ENCODE measurements at regions not wholly inside any gene's neighbourhood (a gene's known extent, or its start where the extent isn't known, plus 50 kb on each side); places are given as distances from the start of the nearest gene placed in this dataset.

DNA sequence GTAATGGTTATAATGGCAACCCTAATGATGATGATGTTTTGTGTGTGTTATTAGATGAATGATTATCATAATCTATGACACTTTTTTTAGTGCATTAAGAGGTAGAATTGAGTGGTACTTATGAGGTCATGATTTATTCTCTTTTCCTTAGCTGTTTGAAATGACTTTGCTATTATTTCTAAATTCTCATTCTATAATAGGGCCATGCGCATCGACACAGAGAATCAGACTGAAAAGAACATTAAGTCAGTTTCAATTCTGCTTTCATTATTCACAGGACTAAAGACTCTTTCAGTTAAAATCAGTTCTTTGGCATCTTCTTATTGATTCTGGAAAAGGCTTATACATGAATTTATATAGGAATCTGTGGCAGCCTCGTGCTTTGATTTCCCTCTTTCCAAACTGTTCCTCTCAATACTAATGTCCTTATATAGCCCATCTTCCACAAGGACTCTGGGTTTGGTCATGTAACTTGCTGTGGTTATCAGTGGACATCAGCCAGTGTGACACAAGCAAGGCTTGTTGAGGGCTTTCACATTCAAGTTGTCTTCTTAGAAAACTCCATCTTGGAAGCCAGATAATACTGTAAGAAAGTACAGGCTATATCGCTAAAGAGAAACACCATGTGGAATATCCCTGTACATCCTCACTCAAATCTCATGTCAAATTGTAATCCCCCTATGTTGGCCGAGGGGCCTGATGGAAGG, 140.3 kb upstream of the CHD1 start:
- TF ChIP-seq, protein P1, sequence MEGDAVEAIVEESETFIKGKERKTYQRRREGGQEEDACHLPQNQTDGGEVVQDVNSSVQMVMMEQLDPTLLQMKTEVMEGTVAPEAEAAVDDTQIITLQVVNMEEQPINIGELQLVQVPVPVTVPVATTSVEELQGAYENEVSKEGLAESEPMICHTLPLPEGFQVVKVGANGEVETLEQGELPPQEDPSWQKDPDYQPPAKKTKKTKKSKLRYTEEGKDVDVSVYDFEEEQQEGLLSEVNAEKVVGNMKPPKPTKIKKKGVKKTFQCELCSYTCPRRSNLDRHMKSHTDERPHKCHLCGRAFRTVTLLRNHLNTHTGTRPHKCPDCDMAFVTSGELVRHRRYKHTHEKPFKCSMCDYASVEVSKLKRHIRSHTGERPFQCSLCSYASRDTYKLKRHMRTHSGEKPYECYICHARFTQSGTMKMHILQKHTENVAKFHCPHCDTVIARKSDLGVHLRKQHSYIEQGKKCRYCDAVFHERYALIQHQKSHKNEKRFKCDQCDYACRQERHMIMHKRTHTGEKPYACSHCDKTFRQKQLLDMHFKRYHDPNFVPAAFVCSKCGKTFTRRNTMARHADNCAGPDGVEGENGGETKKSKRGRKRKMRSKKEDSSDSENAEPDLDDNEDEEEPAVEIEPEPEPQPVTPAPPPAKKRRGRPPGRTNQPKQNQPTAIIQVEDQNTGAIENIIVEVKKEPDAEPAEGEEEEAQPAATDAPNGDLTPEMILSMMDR (IDR thresholded peaks at IDR 0.05), result no peak
- Histone ChIP-seq H3K36me3 (ENCODE audit: control insufficient read depth, insufficient read depth, low read length) (no peaks in the 10 kb centered on the region), H3K4me3 (ENCODE audit: low read depth, low read length) (no peak overlapping the region), H3K4me1 (no peaks in the 10 kb centered on the region), H3K79me2 (no peaks in the 10 kb centered on the region), H3K9ac (no peak overlapping the region), H3K9me3 (ENCODE audit: control insufficient read depth, low read length) (no peaks in the 10 kb centered on the region), H2AFZ (no peak overlapping the region), H3K4me2 (ENCODE audit: low read length) (no peak overlapping the region), H3K27me3 (ENCODE audit: control insufficient read depth, insufficient read depth, low read length) (no peaks in the 10 kb centered on the region), H3K27ac (no peak overlapping the region)

DNA sequence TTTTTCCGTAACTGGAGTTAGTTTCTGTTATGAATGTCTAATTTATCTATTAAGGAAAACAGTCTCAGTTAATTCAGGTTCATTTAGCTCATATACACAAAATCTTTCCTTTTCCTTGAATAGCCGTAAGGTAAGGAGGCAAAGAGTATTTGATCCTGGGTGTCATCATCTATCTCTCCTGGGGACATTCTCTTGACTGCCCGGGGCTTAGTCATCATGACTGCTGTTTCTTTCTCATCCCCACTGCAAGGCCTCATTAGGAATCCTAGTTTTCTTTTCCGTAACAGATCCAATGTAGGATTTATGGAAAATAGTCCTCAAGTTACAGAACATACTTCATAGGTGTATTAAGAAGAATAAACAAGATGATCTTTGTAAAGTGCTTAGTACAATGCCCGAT, 134.9 kb upstream of the CHD1 start:
- H3K27me3 ChIP-seq (ENCODE audit: control insufficient read depth, insufficient read depth, low read length), result no peaks in the 10 kb centered on the region
- H3K4me2 ChIP-seq (ENCODE audit: low read length), result no peak overlapping the region
- H3K27ac ChIP-seq, result no peak overlapping the region
- H3K79me2 ChIP-seq, result no peaks in the 10 kb centered on the region
- H3K4me3 ChIP-seq (ENCODE audit: low read depth, low read length), result no peak overlapping the region
- H3K36me3 ChIP-seq (ENCODE audit: control insufficient read depth, insufficient read depth, low read length), result no peaks in the 10 kb centered on the region
- no peaks in the 10 kb centered on the region for H3K9me3 ChIP-seq (ENCODE audit: control insufficient read depth, low read length)
- H2AFZ ChIP-seq, result no peak overlapping the region
- no peaks in the 10 kb centered on the region for H3K4me1 ChIP-seq
- TF ChIP-seq, protein P1 (IDR thresholded peaks at IDR 0.05), result no peak
- H3K9ac ChIP-seq, result no peak overlapping the region

DNA sequence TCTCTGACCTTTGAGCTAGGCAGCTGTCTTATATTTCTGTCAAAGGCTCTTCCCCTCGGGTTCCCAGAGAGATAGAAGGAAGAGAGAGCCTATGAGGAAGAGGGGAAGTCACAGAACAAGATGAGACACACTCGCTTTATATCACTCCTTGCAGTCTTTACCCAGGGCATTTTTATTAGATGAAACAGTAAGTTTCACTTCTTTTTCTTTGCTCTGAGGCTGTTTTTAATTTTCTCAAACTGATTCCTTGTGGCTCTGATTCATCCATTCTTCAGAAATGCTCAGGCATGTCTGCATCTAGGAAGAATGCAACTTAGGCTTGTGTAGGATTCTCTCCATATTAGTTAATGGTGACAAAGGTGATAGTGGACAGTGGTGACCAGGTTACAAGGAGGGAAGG, 132.9 kb upstream of the CHD1 start:
- Histone ChIP-seq H3K4me1 (no peaks in the 10 kb centered on the region), H3K4me3 (ENCODE audit: low read depth, low read length) (no peak overlapping the region), H3K4me2 (ENCODE audit: low read length) (no peak overlapping the region), H3K9me3 (ENCODE audit: control insufficient read depth, low read length) (no peaks in the 10 kb centered on the region), H3K36me3 (ENCODE audit: control insufficient read depth, insufficient read depth, low read length) (no peaks in the 10 kb centered on the region), H3K79me2 (no peaks in the 10 kb centered on the region), H3K27me3 (ENCODE audit: control insufficient read depth, insufficient read depth, low read length) (no peaks in the 10 kb centered on the region), H2AFZ (no peak overlapping the region), H3K27ac (no peak overlapping the region), H3K9ac (no peak overlapping the region)
- TF ChIP-seq, protein P1 (IDR thresholded peaks at IDR 0.05), result no peak

DNA sequence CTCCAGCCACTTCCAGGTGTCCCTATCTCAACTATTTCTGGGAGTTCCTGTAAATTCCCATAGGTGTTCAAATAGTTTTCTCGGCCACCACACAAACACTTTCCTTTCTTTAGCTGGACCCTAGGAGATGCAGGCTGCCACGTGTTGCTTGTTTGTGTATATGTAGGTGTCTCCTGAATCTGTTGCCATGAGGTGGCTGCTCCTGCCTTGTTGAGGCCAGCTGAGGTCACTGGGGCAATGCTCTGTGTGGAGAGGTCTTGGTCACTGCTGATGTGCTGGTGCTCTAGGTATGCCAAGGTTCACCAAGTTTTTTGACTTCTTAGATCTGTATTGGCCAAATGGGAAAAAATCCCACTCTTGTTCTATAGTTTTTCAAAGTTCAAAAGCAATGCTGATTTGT, 132.5 kb upstream of the CHD1 start:
- no peak overlapping the region for H3K9ac ChIP-seq
- H2AFZ ChIP-seq, result no peak overlapping the region
- H3K4me1 ChIP-seq, result no peaks in the 10 kb centered on the region
- no peaks in the 10 kb centered on the region for H3K27me3 ChIP-seq (ENCODE audit: control insufficient read depth, insufficient read depth, low read length)
- no peaks in the 10 kb centered on the region for H3K9me3 ChIP-seq (ENCODE audit: control insufficient read depth, low read length)
- TF ChIP-seq, protein P1 (IDR thresholded peaks at IDR 0.05), result no peak
- H3K4me3 ChIP-seq (ENCODE audit: low read depth, low read length), result no peak overlapping the region
- H3K79me2 ChIP-seq, result no peaks in the 10 kb centered on the region
- H3K27ac ChIP-seq, result no peak overlapping the region
- H3K36me3 ChIP-seq (ENCODE audit: control insufficient read depth, insufficient read depth, low read length), result no peaks in the 10 kb centered on the region
- H3K4me2 ChIP-seq (ENCODE audit: low read length), result no peak overlapping the region
